ENCODE measurements at regions not wholly inside any gene's neighbourhood (a gene's known extent, or its start where the extent isn't known, plus 50 kb on each side); places are given as distances from the start of the nearest gene placed in this dataset.

DNA sequence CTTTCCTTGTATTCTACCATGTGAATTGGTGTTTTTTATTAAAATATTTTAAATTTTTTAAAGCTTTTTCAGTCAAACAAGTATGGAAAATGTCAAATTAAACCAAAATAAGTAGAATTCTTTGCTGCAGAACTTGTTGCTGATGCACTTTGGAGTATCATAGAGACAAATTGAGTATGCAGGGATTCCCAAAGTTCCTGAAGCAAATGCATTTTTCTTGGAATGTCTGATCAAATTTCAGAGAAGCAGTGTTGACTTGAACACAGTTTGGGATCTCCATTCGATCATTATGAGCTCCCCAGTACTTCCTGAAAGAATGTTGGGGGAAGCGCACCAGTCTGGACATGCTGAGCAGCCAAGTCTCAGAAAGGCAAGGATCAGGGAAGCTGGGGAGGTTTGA, 517.8 kb upstream of the CFAP20DC start:
- 68 to 87% (median 72%) methylated on average over 2 of the region's 2 CpGs for WGBS, 4 donors
- no peaks in the 10 kb centered on the region for H3K4me1 ChIP-seq (replicated peaks in 1 of 2)
- no peaks in the 10 kb centered on the region for H3K36me3 ChIP-seq (replicated peaks in 1 of 2)
- H3K9me3 ChIP-seq (replicated peaks in 1 of 3), result no peaks in the 10 kb centered on the region
- intact Hi-C loops (cut with DNase I), result no loop called here
- no peaks in the 10 kb centered on the region for H3K27me3 ChIP-seq
- no peak overlapping the region for H3K27ac ChIP-seq
- no peak overlapping the region for H3K4me3 ChIP-seq
- no peak for DNase-seq
- TF ChIP-seq, protein P1, sequence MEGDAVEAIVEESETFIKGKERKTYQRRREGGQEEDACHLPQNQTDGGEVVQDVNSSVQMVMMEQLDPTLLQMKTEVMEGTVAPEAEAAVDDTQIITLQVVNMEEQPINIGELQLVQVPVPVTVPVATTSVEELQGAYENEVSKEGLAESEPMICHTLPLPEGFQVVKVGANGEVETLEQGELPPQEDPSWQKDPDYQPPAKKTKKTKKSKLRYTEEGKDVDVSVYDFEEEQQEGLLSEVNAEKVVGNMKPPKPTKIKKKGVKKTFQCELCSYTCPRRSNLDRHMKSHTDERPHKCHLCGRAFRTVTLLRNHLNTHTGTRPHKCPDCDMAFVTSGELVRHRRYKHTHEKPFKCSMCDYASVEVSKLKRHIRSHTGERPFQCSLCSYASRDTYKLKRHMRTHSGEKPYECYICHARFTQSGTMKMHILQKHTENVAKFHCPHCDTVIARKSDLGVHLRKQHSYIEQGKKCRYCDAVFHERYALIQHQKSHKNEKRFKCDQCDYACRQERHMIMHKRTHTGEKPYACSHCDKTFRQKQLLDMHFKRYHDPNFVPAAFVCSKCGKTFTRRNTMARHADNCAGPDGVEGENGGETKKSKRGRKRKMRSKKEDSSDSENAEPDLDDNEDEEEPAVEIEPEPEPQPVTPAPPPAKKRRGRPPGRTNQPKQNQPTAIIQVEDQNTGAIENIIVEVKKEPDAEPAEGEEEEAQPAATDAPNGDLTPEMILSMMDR (IDR thresholded peaks at IDR 0.05), result no peak
- TF ChIP-seq POLR2A (IDR thresholded peaks at IDR 0.05), result no peak

DNA sequence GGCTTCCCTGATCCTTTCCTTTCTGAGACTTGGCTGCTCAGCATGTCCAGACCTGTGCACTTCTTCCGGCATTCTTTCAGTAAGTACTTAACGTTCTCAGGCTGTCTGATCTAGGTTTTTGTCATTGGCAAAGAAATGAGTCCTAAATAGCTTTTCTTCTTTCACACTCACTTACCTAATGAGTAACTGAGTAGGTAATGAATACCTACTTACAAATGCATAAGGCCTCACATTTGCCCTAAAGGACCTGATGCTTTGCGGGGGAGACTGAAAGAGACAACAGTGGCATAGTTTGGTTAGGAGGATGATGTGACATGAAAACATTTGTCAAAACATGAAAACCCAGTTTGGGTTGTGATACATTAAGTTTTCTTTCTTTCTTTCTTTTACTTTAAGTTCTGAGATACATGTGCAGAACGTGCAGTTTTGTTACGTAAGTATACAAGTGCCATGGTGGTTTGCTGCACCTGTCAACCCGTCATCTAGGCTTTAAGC, 516.7 kb upstream of the CFAP20DC start:
- no peak for TF ChIP-seq POLR2A (IDR thresholded peaks at IDR 0.05)
- TF ChIP-seq, protein P1 (IDR thresholded peaks at IDR 0.05), result no peak
- 84 to 95% (median 90%) methylated on average over 6 of the region's 6 CpGs for WGBS, 4 donors
- intact Hi-C loops (cut with DNase I), result no loop called here

DNA sequence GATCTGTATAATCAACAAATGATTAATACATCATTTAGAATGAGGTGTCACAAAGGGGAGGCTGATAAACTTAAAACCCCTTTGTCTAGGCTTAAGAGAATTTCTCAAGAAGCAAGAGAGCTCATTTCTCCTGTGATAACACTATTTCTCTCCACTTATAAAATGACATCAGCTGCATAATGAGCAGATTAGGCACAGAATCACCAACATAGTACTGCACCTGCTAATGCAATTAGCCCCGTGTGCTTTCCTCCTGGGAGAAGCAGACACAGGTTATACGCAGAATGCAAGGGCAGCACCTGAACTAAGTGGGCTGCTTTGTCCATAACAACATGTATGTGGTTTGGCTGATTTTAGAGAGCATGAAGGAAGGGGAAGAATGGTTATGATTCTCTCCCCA, 515.3 kb upstream of the CFAP20DC start:
- intact Hi-C loops (cut with DNase I), result no loop called here
- Histone ChIP-seq H3K36me3 (replicated peaks in 1 of 2) (no peaks in the 10 kb centered on the region), H3K27me3 (no peaks in the 10 kb centered on the region), H3K4me3 (no peak overlapping the region), H3K27ac (no peak overlapping the region), H3K4me1 (replicated peaks in 1 of 2) (no peaks in the 10 kb centered on the region), H3K9me3 (replicated peaks in 1 of 3) (no peaks in the 10 kb centered on the region)
- WGBS, 4 donors, result 79 to 86% (median 81%) methylated on average over 2 of the region's 2 CpGs
- no peak for DNase-seq
- TF ChIP-seq, protein P1 (IDR thresholded peaks at IDR 0.05), result no peak
- TF ChIP-seq POLR2A (IDR thresholded peaks at IDR 0.05), result no peak

More for the DNA sequence above, 516.7 kb upstream of the CFAP20DC start:
- H3K36me3 ChIP-seq (replicated peaks in 1 of 2), result no peaks in the 10 kb centered on the region
- H3K4me3 ChIP-seq, result no peak overlapping the region
- no peaks in the 10 kb centered on the region for H3K9me3 ChIP-seq (replicated peaks in 1 of 3)
- no peak overlapping the region for H3K27ac ChIP-seq
- H3K4me1 ChIP-seq (replicated peaks in 1 of 2), result no peaks in the 10 kb centered on the region
- no peak for DNase-seq
- no peaks in the 10 kb centered on the region for H3K27me3 ChIP-seq

DNA sequence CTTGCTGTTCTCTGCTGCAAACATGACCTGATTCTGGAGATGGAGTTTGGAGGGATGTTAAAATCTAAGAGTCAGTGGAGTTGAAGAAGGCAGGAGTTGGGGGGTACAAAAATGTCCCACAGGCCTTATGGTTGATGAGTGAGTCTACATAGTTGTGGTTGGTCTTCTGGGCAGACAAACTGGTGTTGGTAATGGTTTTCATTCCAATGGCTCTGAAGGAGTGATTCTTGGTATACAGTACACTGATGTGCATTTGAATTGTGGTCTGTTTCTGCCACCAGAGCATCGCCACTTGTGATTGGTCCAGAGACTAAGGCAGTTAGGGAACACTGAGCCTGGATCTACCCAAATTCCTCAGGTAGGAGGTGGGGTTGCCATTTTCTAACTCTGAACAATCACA, 514.1 kb upstream of the CFAP20DC start:
- intact Hi-C loops (cut with DNase I), result no loop called here
- DNase-seq, result no peak
- Histone ChIP-seq H3K9me3 (replicated peaks in 1 of 3) (no peaks in the 10 kb centered on the region), H3K4me3 (no peak overlapping the region), H3K36me3 (replicated peaks in 1 of 2) (no peaks in the 10 kb centered on the region), H3K27ac (no peak overlapping the region), H3K4me1 (replicated peaks in 1 of 2) (no peaks in the 10 kb centered on the region), H3K27me3 (no peaks in the 10 kb centered on the region)
- TF ChIP-seq, protein P1 (IDR thresholded peaks at IDR 0.05), result no peak
- TF ChIP-seq POLR2A (IDR thresholded peaks at IDR 0.05), result no peak
- WGBS, 4 donors, result 70 to 94% (median 89%) methylated on average over 1 of the region's 1 CpG
